ENCODE measurements at regions not wholly inside any gene's neighbourhood (a gene's known extent, or its start where the extent isn't known, plus 50 kb on each side); places are given as distances from the start of the nearest gene placed in this dataset.
"Not testable (repeated sequence)": the region's sequence is repeated elsewhere in the genome, so short reads cannot be mapped to it uniquely, and the experiment has no call there.

GRCh38 chr9:34907044-34907443, 51.0 kb upstream of the PHF24 start:
- no peak for DNase-seq

- peak; percentile 82 for DNase-seq
Observed at GRCh38 chr9:34899535-34900158, 58.4 kb upstream of the PHF24 start.

GRCh38 chr9:34898846-34899245, 59.2 kb upstream of the PHF24 start:
- DNase-seq: no peak

GRCh38 chr9:34896112-34896511, 62.0 kb upstream of the PHF24 start:
- DNase-seq: no peak

GRCh38 chr9:34892886-34893285, 65.2 kb upstream of the PHF24 start:
- no peak for DNase-seq

GRCh38 chr9:34891386-34891785, 66.7 kb upstream of the PHF24 start:
- no peak for DNase-seq

- no peak for DNase-seq
Observed at GRCh38 chr9:34887841-34888240, 70.2 kb upstream of the PHF24 start.

- no peak for DNase-seq
Observed at GRCh38 chr9:34884747-34885189, 73.3 kb upstream of the PHF24 start.

GRCh38 chr9:34876096-34876495, 82.0 kb upstream of the PHF24 start:
- no peak for DNase-seq

GRCh38 chr9:34869390-34869789, 88.7 kb upstream of the PHF24 start:
- no peak for DNase-seq

- no peak for DNase-seq
Observed at GRCh38 chr9:34866614-34867013, 91.5 kb upstream of the PHF24 start.

- DNase-seq: no peak
Observed at GRCh38 chr9:34863426-34863825, 94.7 kb upstream of the PHF24 start.

- no peak for DNase-seq
Observed at GRCh38 chr9:34862836-34863235, 95.2 kb upstream of the PHF24 start.

GRCh38 chr9:34862043-34862442, 96.0 kb upstream of the PHF24 start:
- DNase-seq: no peak

- DNase-seq: not testable (repeated sequence)
Observed at GRCh38 chr9:34855016-34855415, 103.1 kb upstream of the PHF24 start.

- no peak for DNase-seq
Observed at GRCh38 chr9:34830068-34830467, 120.1 kb upstream of the CCL21 start.

GRCh38 chr9:34826999-34827538, 117.1 kb upstream of the CCL21 start:
- DNase-seq: no peak

- DNase-seq: no peak
Observed at GRCh38 chr9:34825775-34826174, 115.8 kb upstream of the CCL21 start.

- DNase-seq: no peak
Observed at GRCh38 chr9:34823778-34824177, 113.8 kb upstream of the CCL21 start.

GRCh38 chr9:34810187-34810524, 100.2 kb upstream of the CCL21 start:
- no peak for DNase-seq

GRCh38 chr9:34809504-34810186, 99.7 kb upstream of the CCL21 start:
- DNase-seq: peak; percentile 24

- DNase-seq: no peak
Observed at GRCh38 chr9:34802916-34803315, 93.0 kb upstream of the CCL21 start.

- DNase-seq: no peak
Observed at GRCh38 chr9:34797367-34797766, 87.4 kb upstream of the CCL21 start.

- no peak for DNase-seq
Observed at GRCh38 chr9:34796924-34797323, 87.0 kb upstream of the CCL21 start.

- DNase-seq: no peak
Observed at GRCh38 chr9:34793428-34793827, 83.5 kb upstream of the CCL21 start.
